Memory B cell (primary cell): ENCODE measurements at regions not wholly inside any gene's neighbourhood (a gene's known extent, or its start where the extent isn't known, plus 50 kb on each side); places are given as distances from the start of the nearest gene placed in this dataset.

ENCODE experiments used
- ATAC-seq: fragments of 150-1000 bp; cut with Tn5 transposase; 2 replicates; pipeline ENCODE4 v1.10.0; 2021; ENCODE audit warnings: low read depth, mild to moderate bottlenecking, moderate library complexity
- DNase-seq, 2 donors: peaks; one replicate each; pipeline ENCODE4 v3.0.0; 2022; ENCODE audit warnings: low spot score in 2 of 2
- H3K27ac Mint-ChIP-seq: one replicate; pipeline ENCODE4 v1.8.0; 2022; ENCODE audit warnings: mild to moderate bottlenecking, moderate library complexity, mixed read lengths
- H3K27me3 Mint-ChIP-seq: one replicate; pipeline ENCODE4 v1.8.0; 2022; ENCODE audit warnings: mixed read lengths
- H3K36me3 Mint-ChIP-seq: one replicate; pipeline ENCODE4 v1.8.0; 2022; ENCODE audit warnings: mild to moderate bottlenecking, mixed read lengths
- H3K4me1 Mint-ChIP-seq: one replicate; pipeline ENCODE4 v1.8.0; 2022; ENCODE audit warnings: mixed read lengths
- H3K4me3 Mint-ChIP-seq: one replicate; pipeline ENCODE4 v1.8.0; 2022; ENCODE audit warnings: mild to moderate bottlenecking, moderate library complexity, mixed read lengths
- H3K9me3 Mint-ChIP-seq: one replicate; pipeline ENCODE4 v1.8.0; 2022; ENCODE audit warnings: mixed read lengths

- no peak overlapping the region for H3K27ac Mint-ChIP-seq
- no peaks in the 10 kb centered on the region for H3K36me3 Mint-ChIP-seq
- H3K4me1 Mint-ChIP-seq, result peaks cover 4% of the 10 kb centered on the region
- peaks cover 9% of the 10 kb centered on the region for H3K9me3 Mint-ChIP-seq
- H3K27me3 Mint-ChIP-seq, result peaks cover 3% of the 10 kb centered on the region
- no peak overlapping the region for H3K4me3 Mint-ChIP-seq
- no peak for ATAC-seq
- no peak for DNase-seq
Measured at GRCh38 chr3:8256441-8257071, 245.1 kb upstream of the LMCD1 start.

GRCh38 chr3:8261018-8261417 lies 240.6 kb upstream of the LMCD1 start:
- no peak overlapping the region for H3K4me3 Mint-ChIP-seq
- no peak overlapping the region for H3K27ac Mint-ChIP-seq
- no peak for DNase-seq
- H3K36me3 Mint-ChIP-seq, result no peaks in the 10 kb centered on the region
- H3K9me3 Mint-ChIP-seq, result peaks cover 11% of the 10 kb centered on the region
- peaks cover 3% of the 10 kb centered on the region for H3K27me3 Mint-ChIP-seq
- H3K4me1 Mint-ChIP-seq, result peaks cover 4% of the 10 kb centered on the region
- no peak for ATAC-seq

GRCh38 chr3:8266730-8267131 lies 234.9 kb upstream of the LMCD1 start:
- no peaks in the 10 kb centered on the region for H3K4me1 Mint-ChIP-seq
- ATAC-seq (peak; percentile 47), DNase-seq (no peak)
- no peak overlapping the region for H3K4me3 Mint-ChIP-seq
- peaks cover under 1% of the 10 kb centered on the region for H3K9me3 Mint-ChIP-seq
- H3K27me3 Mint-ChIP-seq, result no peaks in the 10 kb centered on the region
- no peaks in the 10 kb centered on the region for H3K36me3 Mint-ChIP-seq
- H3K27ac Mint-ChIP-seq, result no peak overlapping the region

GRCh38 chr3:8273479-8273878 lies 228.1 kb upstream of the LMCD1 start:
- H3K36me3 Mint-ChIP-seq, result no peaks in the 10 kb centered on the region
- no peak for ATAC-seq
- H3K27ac Mint-ChIP-seq, result no peak overlapping the region
- no peaks in the 10 kb centered on the region for H3K27me3 Mint-ChIP-seq
- H3K4me3 Mint-ChIP-seq, result no peak overlapping the region
- no peak for DNase-seq
- H3K9me3 Mint-ChIP-seq, result no peaks in the 10 kb centered on the region
- H3K4me1 Mint-ChIP-seq, result no peaks in the 10 kb centered on the region

- DNase-seq (no peak), ATAC-seq (no peak)
- peaks cover 3% of the 10 kb centered on the region for H3K27me3 Mint-ChIP-seq
- H3K4me1 Mint-ChIP-seq, result no peaks in the 10 kb centered on the region
- no peaks in the 10 kb centered on the region for H3K9me3 Mint-ChIP-seq
- H3K27ac Mint-ChIP-seq, result no peak overlapping the region
- H3K4me3 Mint-ChIP-seq, result no peak overlapping the region
- H3K36me3 Mint-ChIP-seq, result no peaks in the 10 kb centered on the region
Measured at GRCh38 chr3:8276056-8276455, 225.6 kb upstream of the LMCD1 start.

- DNase-seq, result no peak
- Mint-ChIP-seq H3K27me3 (peaks cover 3% of the 10 kb centered on the region), H3K4me1 (no peaks in the 10 kb centered on the region), H3K36me3 (no peaks in the 10 kb centered on the region), H3K27ac (no peak overlapping the region), H3K4me3 (no peak overlapping the region), H3K9me3 (no peaks in the 10 kb centered on the region)
- ATAC-seq, result no peak
Measured at GRCh38 chr3:8276506-8276905, 225.1 kb upstream of the LMCD1 start.

GRCh38 chr3:8278448-8278847 lies 223.2 kb upstream of the LMCD1 start:
- no peak overlapping the region for H3K4me3 Mint-ChIP-seq
- ATAC-seq, result no peak

GRCh38 chr3:8279476-8279875 lies 222.1 kb upstream of the LMCD1 start:
- Mint-ChIP-seq H3K36me3 (no peaks in the 10 kb centered on the region), H3K27ac (no peak overlapping the region), H3K27me3 (peaks cover 3% of the 10 kb centered on the region), H3K4me3 (no peak overlapping the region), H3K9me3 (no peaks in the 10 kb centered on the region), H3K4me1 (no peaks in the 10 kb centered on the region)
- ATAC-seq (no peak), DNase-seq (no peak)

More at GRCh38 chr3:8278448-8278847, 223.2 kb upstream of the LMCD1 start:
- Mint-ChIP-seq H3K27me3 (peaks cover 3% of the 10 kb centered on the region), H3K36me3 (no peaks in the 10 kb centered on the region), H3K4me1 (no peaks in the 10 kb centered on the region), H3K9me3 (no peaks in the 10 kb centered on the region), H3K27ac (no peak overlapping the region)
- no peak for DNase-seq

- no peak overlapping the region for H3K4me3 Mint-ChIP-seq
- H3K27ac Mint-ChIP-seq, result no peak overlapping the region
- peaks cover 3% of the 10 kb centered on the region for H3K27me3 Mint-ChIP-seq
- ATAC-seq (no peak), DNase-seq (no peak)
- H3K9me3 Mint-ChIP-seq, result no peaks in the 10 kb centered on the region
- no peaks in the 10 kb centered on the region for H3K4me1 Mint-ChIP-seq
- H3K36me3 Mint-ChIP-seq, result no peaks in the 10 kb centered on the region
Measured at GRCh38 chr3:8279886-8280550, 221.6 kb upstream of the LMCD1 start.

GRCh38 chr3:8282541-8283165 lies 219.0 kb upstream of the LMCD1 start:
- Mint-ChIP-seq H3K36me3 (no peaks in the 10 kb centered on the region), H3K27me3 (peaks cover 3% of the 10 kb centered on the region), H3K4me3 (no peak overlapping the region), H3K4me1 (no peaks in the 10 kb centered on the region), H3K27ac (no peak overlapping the region), H3K9me3 (no peaks in the 10 kb centered on the region)
- no peak for DNase-seq
- ATAC-seq, result no peak

- H3K27ac Mint-ChIP-seq, result no peak overlapping the region
- H3K27me3 Mint-ChIP-seq, result peaks cover 3% of the 10 kb centered on the region
- ATAC-seq, result no peak
- H3K9me3 Mint-ChIP-seq, result no peaks in the 10 kb centered on the region
- no peaks in the 10 kb centered on the region for H3K4me1 Mint-ChIP-seq
- no peak overlapping the region for H3K4me3 Mint-ChIP-seq
- no peak for DNase-seq
- H3K36me3 Mint-ChIP-seq, result no peaks in the 10 kb centered on the region
Measured at GRCh38 chr3:8283193-8283592, 218.4 kb upstream of the LMCD1 start.

- no peaks in the 10 kb centered on the region for H3K27me3 Mint-ChIP-seq
- ATAC-seq (no peak), DNase-seq (no peak)
- H3K9me3 Mint-ChIP-seq, result no peaks in the 10 kb centered on the region
- no peak overlapping the region for H3K4me3 Mint-ChIP-seq
- no peaks in the 10 kb centered on the region for H3K4me1 Mint-ChIP-seq
- no peaks in the 10 kb centered on the region for H3K36me3 Mint-ChIP-seq
- H3K27ac Mint-ChIP-seq, result no peak overlapping the region
Measured at GRCh38 chr3:8286086-8286485, 215.5 kb upstream of the LMCD1 start.

GRCh38 chr3:8286749-8287148 lies 214.9 kb upstream of the LMCD1 start:
- Mint-ChIP-seq H3K4me3 (no peak overlapping the region), H3K36me3 (no peaks in the 10 kb centered on the region), H3K4me1 (no peaks in the 10 kb centered on the region), H3K9me3 (no peaks in the 10 kb centered on the region), H3K27me3 (no peaks in the 10 kb centered on the region), H3K27ac (no peak overlapping the region)
- DNase-seq, result no peak
- ATAC-seq, result no peak

GRCh38 chr3:8290611-8291010 lies 211.0 kb upstream of the LMCD1 start:
- H3K9me3 Mint-ChIP-seq, result no peaks in the 10 kb centered on the region
- DNase-seq, result no peak
- H3K27me3 Mint-ChIP-seq, result peaks cover 4% of the 10 kb centered on the region
- ATAC-seq, result no peak
- no peaks in the 10 kb centered on the region for H3K36me3 Mint-ChIP-seq
- no peaks in the 10 kb centered on the region for H3K4me1 Mint-ChIP-seq
- H3K4me3 Mint-ChIP-seq, result no peak overlapping the region
- H3K27ac Mint-ChIP-seq, result no peak overlapping the region

GRCh38 chr3:8296461-8296860 lies 205.2 kb upstream of the LMCD1 start:
- DNase-seq, result no peak
- Mint-ChIP-seq H3K9me3 (no peaks in the 10 kb centered on the region), H3K27ac (no peak overlapping the region), H3K27me3 (peaks cover 8% of the 10 kb centered on the region), H3K4me3 (no peak overlapping the region), H3K4me1 (no peaks in the 10 kb centered on the region), H3K36me3 (no peaks in the 10 kb centered on the region)
- ATAC-seq, result no peak
